Smooth muscle cell (in vitro differentiated cells): ENCODE measurements at regions not wholly inside any gene's neighbourhood (a gene's known extent, or its start where the extent isn't known, plus 50 kb on each side); places are given as distances from the start of the nearest gene placed in this dataset.

Experiments
- DNase-seq: peaks from one replicate; lab custom pipeline; 2025; ENCODE audit not compliant: unreplicated experiment; lab: John Stamatoyannopoulos, UW
- H2AFZ ChIP-seq: fragments of 200-600 bp; sonication (generic); 2 replicates; pipeline ENCODE4 v1.6.0; 2016; ENCODE audit warnings: antibody characterized with exemption, low read depth, mild to moderate bottlenecking
- H3F3A ChIP-seq: fragments of 200-600 bp; sonication (generic); 2 replicates; pipeline ENCODE4 v1.6.0; 2017; ENCODE audit warnings: antibody characterized with exemption, low read depth
- H3K27ac ChIP-seq: fragments of 200-600 bp; sonication (generic); 2 replicates; pipeline ENCODE4 v1.5.1; 2016; ENCODE audit warnings: low read depth, mild to moderate bottlenecking
- H3K27me3 ChIP-seq: fragments of 200-600 bp; sonication (generic); 2 replicates; pipeline ENCODE4 v1.6.1; 2016; ENCODE audit warnings: low read depth, mild to moderate bottlenecking
- H3K36me3 ChIP-seq: fragments of 200-600 bp; sonication (generic); 2 replicates; pipeline ENCODE4 v1.5.1; 2016; ENCODE audit warnings: low read depth
- H3K4me1 ChIP-seq: fragments of 200-600 bp; sonication (generic); 2 replicates; pipeline ENCODE4 v1.5.1; 2016; ENCODE audit warnings: low read depth
- H3K4me2 ChIP-seq: fragments of 200-600 bp; sonication (generic); 2 replicates; pipeline ENCODE4 v1.6.0; 2016; ENCODE audit warnings: mild to moderate bottlenecking
- H3K4me3 ChIP-seq: fragments of 200-600 bp; sonication (generic); 2 replicates; pipeline ENCODE4 v1.5.1; 2016; ENCODE audit warnings: mild to moderate bottlenecking
- H3K79me2 ChIP-seq: fragments of 200-600 bp; sonication (generic); 2 replicates; pipeline ENCODE4 v1.6.0; 2016; ENCODE audit warnings: low read depth, mild to moderate bottlenecking
- H3K9ac ChIP-seq: fragments of 200-600 bp; sonication (generic); 2 replicates; pipeline ENCODE4 v1.6.0; 2016; ENCODE audit warnings: low read depth
- H3K9me3 ChIP-seq: fragments of 200-600 bp; sonication (generic); replicated peaks from 2 replicates; pipeline ENCODE4 v1.5.1; 2016; ENCODE audit warnings: low read depth
- H4K20me1 ChIP-seq: fragments of 200-600 bp; sonication (generic); 2 replicates; pipeline ENCODE4 v1.6.0; 2016; ENCODE audit warnings: low read depth
- CTCF ChIP-seq: fragments of 200-600 bp; sonication (generic); IDR thresholded peaks from 2 replicates; pipeline ENCODE4 v1.5.1; 2017; ENCODE audit warnings: borderline replicate concordance, mild to moderate bottlenecking, antibody characterized with exemption; ENCODE audit not compliant: insufficient read depth, poor library complexity, severe bottlenecking
- WGBS: methylation state at CpG from one replicate; pipeline ENCODE4 v1.1.7; 2016; ENCODE audit warnings: low lambda C conversion rate; 5-methylcytosine and 5-hydroxymethylcytosine counted together

DNA sequence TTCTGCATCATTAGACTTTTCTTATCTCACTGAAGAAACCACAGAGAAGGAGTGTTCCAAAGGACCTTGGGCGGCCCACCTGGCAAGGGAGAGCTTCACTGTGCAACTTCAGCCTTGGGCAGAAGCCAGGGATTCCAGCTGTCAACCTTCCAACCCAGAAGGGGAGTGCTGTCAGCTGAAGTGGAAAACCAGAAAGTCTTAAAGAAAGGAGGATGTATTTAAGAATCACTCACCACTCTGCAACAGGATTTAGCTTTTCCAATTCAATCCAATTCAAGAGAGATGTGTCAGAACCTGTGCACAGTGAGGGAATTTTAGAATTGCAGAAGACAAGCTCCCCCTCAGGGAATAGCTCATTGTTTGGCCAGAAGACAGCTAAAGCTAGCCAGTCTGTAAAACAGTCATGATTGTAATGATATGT lies 553.7 kb downstream of the CD83 start:
- no peaks in the 10 kb centered on the region for H3K27me3 ChIP-seq
- H3K4me3 ChIP-seq = no peak overlapping the region
- H3K4me2 ChIP-seq = no peak overlapping the region
- no peak overlapping the region for H2AFZ ChIP-seq
- no peaks in the 10 kb centered on the region for H3K36me3 ChIP-seq
- no peak overlapping the region for H3K9ac ChIP-seq
- no peaks in the 10 kb centered on the region for H3K9me3 ChIP-seq
- no peak for DNase-seq
- TF ChIP-seq CTCF = no peak
- no peaks in the 10 kb centered on the region for H3K79me2 ChIP-seq
- H3K27ac ChIP-seq = no peak overlapping the region
- no peaks in the 10 kb centered on the region for H3K4me1 ChIP-seq
- H3F3A ChIP-seq = no peaks in the 10 kb centered on the region
- no peaks in the 10 kb centered on the region for H4K20me1 ChIP-seq
- WGBS = 61% methylated on average over 1 of the region's 1 CpG

DNA sequence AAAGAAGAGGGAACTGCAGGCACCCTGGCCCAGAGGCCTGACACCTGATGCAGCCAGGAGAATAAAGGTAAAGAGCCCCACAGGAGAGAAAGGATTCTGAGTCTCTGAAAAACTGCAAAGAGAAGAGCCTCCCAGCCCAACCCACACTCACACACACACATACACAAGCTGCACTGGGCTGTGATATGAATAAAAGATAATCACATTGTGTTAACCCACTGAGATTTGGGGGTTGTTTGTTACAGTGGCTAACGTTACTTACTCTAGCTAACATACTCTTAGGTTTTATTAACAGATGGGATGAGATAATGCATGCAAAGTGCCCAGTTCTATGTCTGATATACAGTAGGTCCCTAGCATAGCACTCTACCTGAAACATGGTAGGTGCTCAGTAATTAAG lies 554.4 kb downstream of the CD83 start:
- H3K27ac ChIP-seq = no peak overlapping the region
- no peaks in the 10 kb centered on the region for H3K36me3 ChIP-seq
- H3K9ac ChIP-seq = no peak overlapping the region
- H3K79me2 ChIP-seq = no peaks in the 10 kb centered on the region
- H3K4me1 ChIP-seq = no peaks in the 10 kb centered on the region
- no peak overlapping the region for H2AFZ ChIP-seq
- H3K27me3 ChIP-seq = no peaks in the 10 kb centered on the region
- H3K4me3 ChIP-seq = no peak overlapping the region
- H4K20me1 ChIP-seq = no peaks in the 10 kb centered on the region
- 100% methylated on average over 1 of the region's 1 CpG for WGBS
- no peak for DNase-seq
- no peaks in the 10 kb centered on the region for H3K9me3 ChIP-seq
- no peak overlapping the region for H3K4me2 ChIP-seq
- no peak for TF ChIP-seq CTCF
- H3F3A ChIP-seq = no peaks in the 10 kb centered on the region

DNA sequence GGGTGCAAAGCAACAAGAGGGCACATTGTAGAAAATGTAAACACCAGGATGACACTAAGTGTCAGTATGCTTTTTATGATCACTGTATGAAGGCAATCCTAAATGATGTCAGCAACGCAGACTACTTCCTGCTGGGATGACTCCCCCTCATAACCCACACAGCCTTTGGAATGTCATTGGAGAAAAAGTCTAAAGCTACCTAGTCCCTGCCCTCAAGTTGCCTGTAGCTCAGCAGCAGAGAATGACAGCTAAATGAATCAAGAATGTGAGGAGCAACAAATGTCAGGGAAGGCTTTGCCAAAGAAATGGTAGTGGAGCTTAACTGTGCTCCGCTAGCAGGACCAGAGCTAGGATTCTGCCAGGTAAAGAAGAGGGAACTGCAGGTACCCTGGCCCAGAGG lies 555.6 kb downstream of the CD83 start:
- 65% methylated on average over 2 of the region's 2 CpGs for WGBS
- Histone ChIP-seq H3K4me2 (no peak overlapping the region), H4K20me1 (no peaks in the 10 kb centered on the region), H3K9ac (no peak overlapping the region), H2AFZ (no peak overlapping the region), H3K79me2 (no peaks in the 10 kb centered on the region), H3K9me3 (no peaks in the 10 kb centered on the region), H3K27ac (no peak overlapping the region), H3K36me3 (no peaks in the 10 kb centered on the region), H3F3A (no peaks in the 10 kb centered on the region), H3K4me3 (no peak overlapping the region), H3K4me1 (no peaks in the 10 kb centered on the region), H3K27me3 (no peaks in the 10 kb centered on the region)
- DNase-seq = no peak
- no peak for TF ChIP-seq CTCF

DNA sequence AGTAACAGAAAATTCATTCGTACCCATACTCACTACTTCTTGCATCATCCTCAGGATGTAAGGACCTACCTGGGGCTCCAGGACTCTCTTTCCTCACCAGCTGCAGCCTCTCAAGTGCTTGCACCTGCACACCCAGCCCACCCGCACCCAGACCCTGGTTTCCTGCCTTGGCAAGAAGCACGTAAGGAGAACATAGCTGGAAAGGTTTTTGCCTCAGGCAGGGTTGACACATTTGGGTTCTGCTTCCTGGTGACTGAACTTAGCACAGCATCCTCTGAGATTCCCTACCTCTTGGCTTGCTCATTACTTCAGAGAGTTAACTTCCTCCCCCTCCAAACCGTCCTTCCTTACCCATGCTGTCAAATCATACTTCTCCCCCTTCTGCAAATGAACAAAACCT lies 556.9 kb downstream of the CD83 start:
- no peak for DNase-seq
- Histone ChIP-seq H3K9me3 (no peaks in the 10 kb centered on the region), H3K4me1 (no peaks in the 10 kb centered on the region), H4K20me1 (no peaks in the 10 kb centered on the region), H3K27me3 (no peaks in the 10 kb centered on the region), H3K79me2 (no peaks in the 10 kb centered on the region), H3K4me2 (no peak overlapping the region), H2AFZ (no peak overlapping the region), H3F3A (no peaks in the 10 kb centered on the region), H3K36me3 (no peaks in the 10 kb centered on the region), H3K9ac (no peak overlapping the region), H3K27ac (no peak overlapping the region), H3K4me3 (no peak overlapping the region)
- WGBS = 92% methylated on average over 4 of the region's 4 CpGs
- no peak for TF ChIP-seq CTCF
